Anterior cingulate cortex (tissue), 58 donors: ENCODE measurements at regions not wholly inside any gene's neighbourhood (a gene's known extent, or its start where the extent isn't known, plus 50 kb on each side); places are given as distances from the start of the nearest gene placed in this dataset.
A peak's percentile ranks its signal among the peaks of the same experiment; 100 is the strongest.

Experiments used
- DNase-seq, 58 donors: peaks; one replicate each; lab custom pipeline; 2025; lab: John Stamatoyannopoulos, UW

DNA sequence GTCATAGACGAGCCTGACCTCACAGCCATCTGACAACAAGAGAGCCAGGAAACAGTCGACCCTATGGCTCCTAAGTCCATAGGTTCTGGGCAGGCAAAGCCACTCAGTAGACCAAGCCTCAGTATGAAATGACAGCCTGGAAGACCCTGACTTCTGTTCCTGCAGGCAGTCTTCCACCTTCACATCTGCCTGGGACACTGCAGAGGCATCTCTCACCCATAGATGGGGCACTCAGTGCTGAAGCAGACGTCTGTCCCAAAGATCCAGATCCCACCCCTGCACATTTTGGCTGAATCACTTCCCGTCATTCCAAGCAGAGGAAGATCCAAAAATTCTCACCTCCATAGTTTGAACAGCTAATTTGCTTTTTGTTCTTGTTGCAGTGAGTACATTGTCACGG is 139.3 kb upstream of the ZNF507 start:
- DNase-seq, result no peak

DNA sequence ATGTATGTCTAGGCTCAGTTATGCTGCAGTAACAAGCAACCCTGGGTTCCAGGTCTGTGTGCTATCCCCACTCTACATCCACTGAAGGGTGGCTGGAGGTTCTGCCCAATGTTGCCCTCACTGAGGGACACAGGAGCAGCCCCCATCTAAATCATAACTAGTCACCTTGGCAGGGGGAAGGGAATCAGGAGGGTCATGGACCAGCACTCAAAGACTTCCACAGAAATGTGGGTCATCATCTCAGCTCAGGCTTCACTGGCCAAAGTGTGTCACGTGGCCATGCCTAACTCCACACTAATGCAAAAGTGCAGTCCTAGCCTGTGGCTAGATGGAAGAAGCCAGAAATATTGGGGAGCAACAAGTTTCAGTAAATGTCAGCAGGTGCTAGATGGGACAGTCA is 137.3 kb upstream of the ZNF507 start:
- DNase-seq, result no peak

DNA sequence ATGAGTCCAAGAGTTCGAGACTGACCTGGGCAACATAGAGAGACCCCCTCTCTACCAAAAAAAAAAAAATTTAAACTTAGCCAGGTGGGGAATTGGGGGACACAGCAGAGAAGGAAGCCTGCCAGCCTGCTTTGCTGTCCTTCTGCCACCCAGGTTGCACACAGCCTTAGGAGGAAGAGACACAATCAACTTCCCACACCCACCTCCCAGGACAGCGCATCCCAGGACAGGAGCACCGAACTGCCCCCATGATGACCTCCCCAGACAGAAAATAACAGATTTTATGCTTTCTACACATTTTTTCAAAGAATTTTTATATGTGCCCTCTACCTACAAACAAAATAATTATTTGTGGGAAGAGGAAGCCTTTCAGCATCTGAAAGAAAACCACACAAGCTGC is 126.0 kb upstream of the ZNF507 start:
- DNase-seq, result no peak

DNA sequence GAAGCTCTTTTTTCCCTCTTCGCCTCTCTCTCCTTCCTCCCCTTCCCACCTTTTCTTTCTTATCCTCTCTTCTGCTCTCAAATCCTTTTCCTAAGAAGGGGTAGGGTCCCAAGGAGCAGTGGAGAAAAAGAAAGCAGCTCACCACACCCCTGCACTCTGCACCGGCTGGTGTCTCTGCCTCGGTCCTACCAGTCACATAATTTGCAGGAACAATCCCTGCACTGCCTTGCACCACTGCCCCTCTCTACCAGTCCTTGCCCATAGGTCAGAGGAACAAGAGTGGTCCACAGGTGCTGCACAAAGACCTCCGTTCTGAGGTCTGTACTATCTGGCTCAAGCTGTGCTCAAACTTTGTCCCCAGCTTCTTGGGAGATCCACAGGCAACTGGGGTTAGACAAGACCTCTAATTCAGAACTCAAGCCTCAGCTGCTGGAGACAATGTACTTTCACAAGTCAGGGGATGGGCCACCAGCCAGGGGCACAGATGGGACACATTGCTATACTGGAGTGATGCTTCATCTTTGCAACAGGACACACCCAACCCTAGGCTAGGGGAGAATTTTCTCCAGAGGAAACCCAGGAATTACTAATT is 125.4 kb upstream of the ZNF507 start:
- peak in 1 of 58 donors; percentile 5 for DNase-seq

DNA sequence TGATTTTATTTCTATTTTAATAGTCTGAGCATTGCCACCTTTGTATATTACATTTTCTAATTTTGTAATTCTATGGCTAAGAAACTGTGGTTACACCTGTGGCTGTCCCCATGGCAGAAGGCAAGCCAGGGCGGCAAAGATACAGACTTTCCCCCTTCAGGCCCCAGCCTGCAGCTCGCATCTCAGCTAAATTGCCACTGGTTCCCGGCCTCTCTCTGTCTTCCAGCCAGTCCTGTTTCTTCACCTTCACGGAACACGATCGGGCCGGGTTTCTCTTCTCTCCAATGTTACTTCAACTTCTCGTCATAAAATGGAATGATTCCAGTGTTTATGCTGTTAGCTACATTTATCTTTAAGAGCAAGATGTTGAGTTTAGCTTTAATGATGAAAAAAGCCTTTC is 124.5 kb upstream of the ZNF507 start:
- no peak for DNase-seq

DNA sequence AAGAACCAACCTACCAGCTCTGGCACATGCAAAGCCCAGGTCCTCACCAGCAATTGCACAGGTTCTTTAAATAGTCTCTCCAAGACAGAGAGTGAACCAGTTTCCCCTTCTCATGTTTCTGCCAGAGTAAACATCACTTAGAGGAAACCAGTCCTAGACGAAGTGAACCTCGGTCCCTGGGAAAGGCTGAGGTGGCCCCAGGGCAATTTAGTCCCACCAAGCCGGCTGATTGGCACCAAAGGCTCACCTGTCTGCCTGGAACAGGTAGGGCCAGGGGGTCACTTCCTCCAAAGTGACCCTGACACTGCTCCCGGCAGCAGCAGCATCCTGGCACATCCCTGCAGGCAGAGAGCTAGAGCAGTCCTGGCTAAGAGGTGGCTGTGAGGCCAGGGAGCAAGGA is 122.9 kb upstream of the ZNF507 start:
- DNase-seq, result no peak

DNA sequence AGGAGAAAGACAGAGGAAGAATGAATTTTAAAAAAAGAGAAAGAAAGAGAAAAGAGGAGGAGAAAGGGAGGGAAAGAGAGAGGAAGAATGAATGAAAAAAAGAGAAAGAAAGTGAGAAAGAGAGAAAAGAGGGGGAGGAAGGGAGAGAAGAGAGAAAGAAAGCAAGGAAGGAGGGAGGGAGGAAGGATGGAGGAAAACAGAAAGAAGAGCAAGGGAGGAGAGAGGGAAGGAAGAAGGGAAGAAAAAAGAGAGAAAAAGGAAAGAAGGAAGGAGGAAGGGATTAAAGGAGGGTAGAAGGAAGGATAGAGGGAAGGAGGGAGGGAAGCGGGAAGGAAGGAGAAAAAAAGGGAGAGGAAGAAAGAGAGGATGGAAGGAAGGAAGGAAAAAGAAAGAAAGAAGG is 122.3 kb upstream of the ZNF507 start:
- no peak for DNase-seq

DNA sequence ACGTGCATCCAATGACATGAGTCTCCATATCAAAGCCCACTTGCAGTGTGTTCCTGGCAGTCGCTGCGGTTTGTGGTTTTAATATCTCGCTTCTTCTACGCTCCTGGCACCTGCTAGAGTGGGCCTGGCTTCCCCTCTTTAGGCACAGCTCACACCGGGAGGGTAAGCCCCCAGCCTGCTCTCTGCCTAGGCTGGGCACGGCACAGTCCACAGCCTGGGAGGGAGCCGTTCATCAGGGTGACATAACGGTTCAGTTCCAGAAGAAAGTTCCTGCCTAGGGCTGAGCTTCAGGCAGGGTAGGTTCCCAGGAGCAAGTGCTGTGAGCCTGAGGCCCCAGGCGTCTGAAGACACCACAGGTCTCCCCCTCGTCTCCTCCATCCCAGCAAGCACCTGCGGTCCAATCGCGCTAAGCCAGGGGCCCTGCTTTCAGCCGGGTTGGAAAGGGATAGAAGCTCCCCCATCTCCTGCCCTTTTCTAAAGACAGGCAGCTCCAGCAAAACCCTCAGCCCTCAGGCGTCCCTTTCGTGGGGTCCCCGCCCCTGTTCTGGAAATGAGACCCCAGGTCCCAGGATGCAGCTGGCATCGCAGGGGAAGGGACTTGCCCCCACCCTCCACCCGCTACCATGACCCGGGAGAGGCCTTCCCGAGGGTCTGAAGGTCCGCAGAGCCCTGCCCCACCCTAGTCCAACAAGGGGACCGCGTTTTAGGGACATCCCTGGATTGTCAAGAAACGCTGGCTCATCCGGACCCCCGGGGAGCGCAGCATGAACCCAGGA is 121.6 kb upstream of the ZNF507 start:
- no peak for DNase-seq

DNA sequence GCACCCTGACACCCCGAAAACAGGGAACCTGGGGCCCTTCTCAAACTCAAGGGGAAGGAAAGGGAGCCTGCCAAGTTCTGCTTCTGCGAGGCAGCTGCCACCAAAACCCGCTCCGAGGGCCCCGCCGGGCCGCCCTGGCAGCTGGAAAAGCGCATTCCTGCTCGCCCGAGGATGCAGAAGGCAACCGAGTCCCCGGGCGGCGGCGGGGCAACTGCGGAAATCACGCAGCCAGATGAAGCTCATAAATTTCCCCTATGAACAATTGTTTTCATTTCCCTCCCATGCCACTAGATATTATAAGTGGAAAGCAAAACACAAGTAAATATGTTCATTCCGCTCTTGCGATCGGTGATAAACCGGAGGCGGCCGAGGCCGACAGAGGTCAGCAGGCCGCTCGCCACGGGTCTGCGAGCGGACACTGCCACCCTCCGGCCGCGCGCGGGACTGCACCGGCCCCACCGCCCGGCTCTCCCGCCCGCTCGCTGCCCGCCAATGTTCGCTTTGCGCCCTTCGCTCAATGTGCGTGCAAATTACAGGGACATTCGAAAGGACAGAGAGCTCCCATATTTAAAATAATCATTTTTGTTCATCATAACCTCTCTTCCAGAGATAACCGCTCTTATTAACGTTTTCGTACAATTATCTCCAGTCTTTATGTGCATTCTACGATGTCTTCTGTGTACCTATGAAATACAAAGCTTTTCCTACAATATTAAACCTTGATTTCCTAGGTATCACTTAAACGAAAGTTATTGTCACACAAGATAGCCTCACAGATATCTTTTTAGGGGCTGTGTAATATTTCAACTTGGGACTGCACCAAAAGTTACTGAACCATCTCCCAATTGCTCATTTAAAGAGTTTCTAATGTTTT is 120.8 kb upstream of the ZNF507 start:
- peak in 32 of 58 donors; percentile 6 to 58 (median 20) for DNase-seq

DNA sequence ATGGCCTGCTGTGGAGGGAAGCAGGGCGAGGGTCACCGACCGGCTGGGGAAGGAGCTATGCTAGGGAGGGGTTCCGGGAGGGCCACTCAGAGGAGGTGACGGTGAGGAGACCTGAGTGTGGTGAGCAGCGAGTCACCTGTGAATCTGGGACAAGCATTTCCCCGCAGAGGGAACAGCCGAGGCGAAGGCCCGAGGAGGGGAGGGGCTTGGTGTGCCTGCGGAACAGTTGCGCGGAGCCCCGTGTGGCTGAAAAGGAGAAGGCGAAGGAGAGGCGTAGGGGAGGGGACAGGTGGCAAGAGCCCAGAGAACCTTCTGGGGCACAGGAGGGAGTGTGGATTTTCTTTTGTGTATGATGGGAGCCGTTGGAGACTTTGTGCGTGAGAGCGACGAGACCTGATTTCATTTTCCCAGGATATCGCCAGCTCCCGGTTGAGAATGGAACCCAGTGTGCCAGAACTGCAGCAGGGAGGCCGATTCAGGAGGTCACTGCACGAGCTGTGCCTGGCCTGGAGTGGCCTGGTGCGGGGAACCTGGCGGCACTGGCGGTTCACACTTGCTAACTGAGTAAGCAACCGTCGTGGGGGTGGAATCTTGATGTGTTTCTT is 117.7 kb upstream of the ZNF507 start:
- no peak for DNase-seq

DNA sequence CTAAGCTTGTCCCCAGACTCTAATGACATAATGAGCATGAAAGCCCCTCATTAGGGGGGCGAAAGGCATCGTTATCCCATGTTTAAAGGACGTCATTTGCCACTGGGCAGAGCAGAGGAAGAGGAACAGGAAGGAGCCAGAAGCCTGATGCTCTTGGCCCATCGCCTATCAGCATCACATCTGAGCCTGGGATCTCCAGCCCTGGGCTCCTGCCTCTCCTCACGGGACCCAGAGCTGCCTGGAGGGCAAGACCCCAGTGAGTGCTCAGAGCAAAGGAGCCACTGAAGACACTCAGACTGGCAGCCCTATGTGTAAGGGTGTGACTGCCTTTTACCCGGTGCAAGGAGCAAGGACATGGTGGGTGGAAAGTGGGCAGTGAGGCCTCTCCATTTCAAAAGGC is 115.0 kb upstream of the ZNF507 start:
- no peak for DNase-seq

DNA sequence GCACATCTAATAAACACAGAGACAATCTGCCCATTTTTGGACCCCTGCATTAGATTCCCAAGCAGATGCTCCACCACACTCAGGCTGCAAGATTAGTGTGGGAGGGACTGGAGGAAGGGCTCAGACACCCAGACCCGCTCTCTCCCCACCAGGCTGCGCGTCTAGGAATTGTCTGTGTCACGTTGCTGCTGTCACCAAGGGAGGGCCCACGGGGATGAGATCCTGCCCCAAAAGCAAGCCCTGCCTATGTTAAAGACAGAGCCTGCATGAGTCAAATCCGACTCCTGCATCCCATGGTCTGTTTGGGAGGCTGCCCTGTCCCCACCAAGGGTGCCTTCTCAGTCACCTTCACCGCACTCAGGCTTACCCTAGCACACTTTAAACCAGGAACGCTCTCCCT is 114.4 kb upstream of the ZNF507 start:
- DNase-seq, result no peak

DNA sequence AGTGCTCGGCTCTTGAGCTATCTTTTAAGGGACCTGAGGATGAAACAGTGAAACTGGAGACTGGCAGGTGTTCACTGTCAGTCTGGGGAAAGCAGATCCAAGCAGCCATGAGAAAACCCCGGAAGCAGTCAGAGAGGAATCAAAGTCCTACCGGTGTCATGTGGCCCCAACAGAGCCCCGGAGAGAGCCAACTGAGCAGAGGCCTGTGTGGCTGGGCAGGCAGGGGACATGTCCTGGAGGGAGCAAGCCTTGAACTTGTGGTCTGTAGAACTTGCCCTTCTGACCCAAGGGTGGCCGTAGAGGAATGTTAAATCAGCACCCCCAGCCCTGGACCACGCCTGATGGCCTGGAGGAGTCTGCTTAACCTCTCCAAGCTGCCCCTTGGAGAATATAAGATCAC is 113.7 kb upstream of the ZNF507 start:
- DNase-seq, result no peak

DNA sequence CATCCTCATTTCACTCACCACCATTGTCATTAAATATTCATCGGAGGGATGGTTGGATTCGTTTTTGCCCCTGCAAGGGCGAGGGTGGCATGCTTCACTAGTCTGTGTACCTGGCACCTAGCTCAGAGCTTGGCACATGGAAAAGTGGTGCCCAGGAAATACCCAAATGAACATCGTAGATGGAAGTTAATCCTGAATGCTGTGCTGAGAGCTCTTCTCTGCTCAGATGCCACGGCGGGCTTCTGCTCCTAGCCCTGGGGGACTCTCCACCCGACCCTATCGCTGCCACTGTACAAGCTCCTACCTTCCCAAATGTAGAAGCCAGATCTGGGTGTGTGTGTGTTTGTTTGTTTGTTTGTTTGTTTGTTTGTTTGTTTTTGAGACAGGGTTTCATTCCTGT is 113.0 kb upstream of the ZNF507 start:
- DNase-seq, result no peak

DNA sequence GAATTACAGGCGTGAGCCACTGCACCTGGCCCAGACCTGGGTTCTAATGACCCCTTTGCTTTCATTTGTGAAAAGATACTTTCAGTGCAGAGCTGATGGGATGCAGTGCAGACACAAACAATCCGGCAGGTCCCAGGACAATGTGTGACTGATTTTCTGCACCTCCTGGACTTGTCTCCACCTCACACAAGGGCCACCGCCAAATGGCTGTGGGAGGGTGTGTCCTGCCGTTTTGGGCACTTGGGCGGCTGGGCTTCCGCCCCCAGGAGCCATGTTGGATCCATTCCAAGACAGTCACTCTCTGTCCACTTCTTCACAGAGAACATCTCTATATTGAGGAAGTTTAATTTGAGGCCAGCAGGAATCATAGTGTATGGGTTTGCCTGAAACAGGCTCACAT is 112.3 kb upstream of the ZNF507 start:
- DNase-seq, result peak in 1 of 58 donors; percentile 6

DNA sequence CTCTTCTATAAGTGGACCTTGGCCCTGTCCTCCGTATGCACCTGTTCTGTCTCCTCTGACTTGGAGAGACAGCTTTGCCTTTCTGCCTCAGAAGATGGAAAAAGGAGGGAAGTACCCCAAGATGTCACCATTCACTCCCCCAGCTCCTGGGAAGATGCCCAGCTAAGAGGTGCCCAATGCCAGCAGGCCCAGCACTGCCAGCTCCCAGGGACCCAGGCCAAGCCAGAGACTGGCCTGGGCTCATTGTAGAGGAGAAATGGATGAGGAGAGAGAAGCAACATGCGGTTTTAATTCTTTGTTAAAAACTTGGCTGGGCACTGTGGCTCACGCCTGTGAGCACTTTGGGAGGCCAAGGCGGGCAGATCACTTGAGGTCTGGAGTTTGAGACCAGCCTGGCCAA is 111.5 kb upstream of the ZNF507 start:
- peak in 30 of 58 donors; percentile 6 to 74 (median 36) for DNase-seq

DNA sequence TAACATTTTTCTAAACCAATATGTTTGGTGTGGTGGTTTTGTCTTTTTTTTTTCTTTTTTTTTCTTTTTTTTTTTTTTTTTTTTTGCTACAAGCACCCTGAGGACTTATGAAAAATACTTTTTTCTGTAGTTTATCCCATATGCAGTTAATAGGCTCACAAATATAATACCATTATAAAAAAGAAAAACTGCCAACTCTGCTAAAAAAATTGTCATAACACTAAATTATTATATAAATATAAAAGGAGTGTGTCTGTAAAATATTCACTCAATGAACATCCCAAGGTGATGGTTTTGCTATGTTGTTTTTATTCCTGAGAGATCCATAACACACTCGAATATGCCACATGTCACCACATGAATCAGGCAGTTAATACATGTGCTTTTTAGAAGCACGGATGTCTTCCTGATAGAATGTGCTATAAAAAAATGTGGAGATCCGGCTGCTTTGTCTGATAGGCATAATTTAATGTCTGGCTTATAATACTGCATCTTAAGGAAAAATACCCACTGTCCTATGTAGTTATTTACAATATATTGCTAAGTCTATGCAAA is 110.7 kb upstream of the ZNF507 start:
- DNase-seq, result no peak

DNA sequence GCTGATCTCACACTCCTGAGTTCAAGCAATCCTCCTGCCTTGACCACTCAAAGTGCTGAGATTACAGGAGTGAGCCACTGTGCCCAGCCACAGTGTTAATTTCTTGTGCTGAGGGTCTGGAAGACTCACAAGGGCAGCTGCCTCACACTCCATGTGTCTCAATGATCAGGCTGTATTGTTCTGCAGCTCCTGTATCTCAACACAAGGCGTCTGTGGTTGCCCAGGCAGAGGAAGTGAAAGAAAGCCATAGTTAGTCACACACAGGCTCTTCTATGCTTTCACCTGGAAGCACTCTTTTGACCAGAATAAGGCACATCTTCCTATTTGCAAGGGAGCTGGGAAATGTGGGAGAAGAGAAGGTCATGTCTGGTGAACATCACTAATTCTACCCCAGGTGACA is 107.3 kb upstream of the ZNF507 start:
- DNase-seq, result no peak

DNA sequence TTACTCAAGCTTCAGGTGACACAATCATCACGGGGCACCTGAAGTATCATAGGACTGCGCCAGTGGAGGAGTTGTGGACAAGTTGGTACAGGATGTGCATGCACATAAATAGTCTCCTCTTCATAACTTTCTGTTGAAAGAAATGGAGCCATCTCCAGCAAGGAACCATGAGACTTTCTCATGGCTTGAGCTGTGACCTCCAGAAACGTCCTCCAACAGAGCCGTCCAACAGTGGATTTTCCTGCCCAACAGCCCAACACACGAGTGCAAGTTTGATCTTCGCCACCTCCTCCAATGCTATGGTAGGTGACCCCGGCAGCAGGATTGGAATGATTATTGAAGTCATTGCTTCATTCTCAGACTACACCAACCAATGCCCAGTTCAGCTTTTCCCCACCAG is 105.1 kb upstream of the ZNF507 start:
- DNase-seq, result no peak

DNA sequence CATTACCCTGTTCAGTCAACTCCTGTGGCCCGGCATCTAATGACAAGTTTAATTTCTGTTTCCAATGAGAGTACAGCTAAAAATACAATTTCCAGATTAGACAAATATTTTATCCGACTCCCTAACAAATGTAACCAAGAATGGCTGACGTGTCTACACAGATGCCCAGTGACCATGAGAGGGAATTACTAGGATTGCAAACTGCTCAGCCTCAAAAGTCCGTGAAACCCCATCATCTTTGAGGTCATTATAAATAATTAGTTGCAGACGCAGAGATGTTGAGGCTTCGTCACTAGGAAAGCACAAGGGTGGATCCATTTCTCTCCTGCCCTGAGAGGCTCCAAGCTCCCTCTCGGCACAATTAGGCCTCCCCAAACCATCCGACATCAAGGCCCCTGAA is 104.1 kb upstream of the ZNF507 start:
- no peak for DNase-seq
